Activated CD8-positive, alpha-beta T cell treated with anti-CD3 and anti-CD28 coated beads, Interleukin-2, amount 10 ng/mL, durations not matched to agents 7 days and 5 days (primary cell): ENCODE measurements at regions not wholly inside any gene's neighbourhood (a gene's known extent, or its start where the extent isn't known, plus 50 kb on each side); places are given as distances from the start of the nearest gene placed in this dataset.

ENCODE experiments used
- ATAC-seq: fragments of 150-1000 bp; cut with Tn5 transposase; one replicate; pipeline ENCODE4 v1.10.0; 2021; ENCODE audit warnings: moderate library complexity
- CTCF ChIA-PET: fragments of 350-600 bp; sonication (Branson Sonifier 250); formaldehyde crosslinking; loops from one replicate; lab custom pipeline; 2021; ENCODE audit warnings: antibody characterized with exemption; lab: Charles Lee
- POLR2A ChIA-PET: fragments of 350-600 bp; sonication (Branson Sonifier 250); formaldehyde crosslinking; loops from one replicate; lab custom pipeline; 2021; ENCODE audit warnings: antibody characterized with exemption; lab: Charles Lee
- DNase-seq: peaks from one replicate; pipeline ENCODE4 v3.0.0-alpha.2; 2020
- H3K27ac Mint-ChIP-seq: one replicate; pipeline ENCODE4 v1.8.0; 2021; ENCODE audit warnings: mild to moderate bottlenecking, mixed read lengths
- H3K27me3 Mint-ChIP-seq: one replicate; pipeline ENCODE4 v1.8.0; 2021; ENCODE audit warnings: low read depth, mixed read lengths
- H3K36me3 Mint-ChIP-seq: one replicate; pipeline ENCODE4 v1.8.0; 2021; ENCODE audit warnings: low read depth, mixed read lengths
- H3K4me1 Mint-ChIP-seq: one replicate; pipeline ENCODE4 v1.8.0; 2021; ENCODE audit warnings: low read depth, mixed read lengths
- H3K4me3 Mint-ChIP-seq: one replicate; pipeline ENCODE4 v1.8.0; 2021; ENCODE audit warnings: mild to moderate bottlenecking, mixed read lengths
- H3K9me3 Mint-ChIP-seq: one replicate; pipeline ENCODE4 v1.8.0; 2022; ENCODE audit warnings: mixed read lengths; ENCODE audit not compliant: insufficient read depth

DNA sequence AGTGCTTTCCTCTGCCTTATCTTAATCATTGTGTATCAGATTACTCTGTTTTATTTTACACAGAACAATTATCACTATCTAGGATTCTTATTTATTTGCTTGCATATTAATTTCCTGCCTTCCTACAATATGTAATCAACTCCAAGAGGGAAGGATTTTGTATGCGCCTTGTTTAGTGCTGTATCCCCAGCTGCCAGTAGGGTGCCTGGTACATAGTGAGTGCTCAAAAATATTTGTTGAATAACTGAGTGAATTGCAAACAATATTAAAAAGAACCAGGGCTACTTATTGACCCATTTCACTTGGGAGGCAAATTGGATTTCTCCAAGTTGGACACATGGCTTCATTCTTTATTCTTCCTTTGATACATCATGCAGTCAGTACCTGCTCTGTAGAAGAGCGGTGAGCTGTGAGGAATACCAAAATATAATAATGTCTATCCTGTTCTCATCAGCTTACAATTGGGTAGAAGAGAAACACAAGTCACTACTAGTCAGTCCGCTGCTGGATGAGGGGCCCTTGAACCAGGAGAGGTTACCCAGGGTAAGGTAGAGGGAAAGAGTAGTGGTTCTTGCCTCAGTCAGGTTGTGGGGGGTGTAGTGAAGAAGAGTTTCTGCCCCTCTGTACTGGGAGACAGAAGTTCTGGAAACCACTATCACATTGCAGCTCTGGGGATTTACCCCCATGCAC lies 233.9 kb upstream of the ZBTB20 start:
- H3K27me3 Mint-ChIP-seq, result peaks cover 2% of the 10 kb centered on the region
- ChIA-PET CTCF (no interaction called here), POLR2A (no interaction called here)
- no peak overlapping the region for H3K27ac Mint-ChIP-seq
- DNase-seq (no peak), ATAC-seq (no peak)
- no peaks in the 10 kb centered on the region for H3K36me3 Mint-ChIP-seq
- H3K9me3 Mint-ChIP-seq, result no peaks in the 10 kb centered on the region
- H3K4me1 Mint-ChIP-seq, result no peaks in the 10 kb centered on the region
- no peak overlapping the region for H3K4me3 Mint-ChIP-seq

DNA sequence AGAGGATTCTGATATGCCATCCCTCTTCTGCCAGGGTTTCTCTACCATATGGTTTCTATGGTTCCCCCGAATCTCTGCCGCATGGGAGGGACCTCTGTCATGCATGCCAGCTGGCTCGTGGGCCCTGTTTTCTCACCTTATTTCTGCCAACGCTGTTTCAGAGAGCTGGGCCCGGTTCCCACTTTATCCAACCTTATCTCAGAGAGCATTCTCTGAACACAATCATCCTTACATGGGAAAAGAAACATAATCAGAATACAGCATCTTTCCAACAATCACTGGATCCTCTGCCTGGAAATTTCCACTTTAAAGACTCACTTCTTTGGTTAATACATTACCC lies 234.5 kb upstream of the ZBTB20 start:
- CTCF ChIA-PET, result no interaction called here
- H3K4me3 Mint-ChIP-seq, result no peak overlapping the region
- H3K27ac Mint-ChIP-seq, result no peak overlapping the region
- peaks cover 2% of the 10 kb centered on the region for H3K27me3 Mint-ChIP-seq
- H3K36me3 Mint-ChIP-seq, result no peaks in the 10 kb centered on the region
- no peak for ATAC-seq
- POLR2A ChIA-PET, result no interaction called here
- no peaks in the 10 kb centered on the region for H3K9me3 Mint-ChIP-seq
- DNase-seq, result no peak
- no peaks in the 10 kb centered on the region for H3K4me1 Mint-ChIP-seq

DNA sequence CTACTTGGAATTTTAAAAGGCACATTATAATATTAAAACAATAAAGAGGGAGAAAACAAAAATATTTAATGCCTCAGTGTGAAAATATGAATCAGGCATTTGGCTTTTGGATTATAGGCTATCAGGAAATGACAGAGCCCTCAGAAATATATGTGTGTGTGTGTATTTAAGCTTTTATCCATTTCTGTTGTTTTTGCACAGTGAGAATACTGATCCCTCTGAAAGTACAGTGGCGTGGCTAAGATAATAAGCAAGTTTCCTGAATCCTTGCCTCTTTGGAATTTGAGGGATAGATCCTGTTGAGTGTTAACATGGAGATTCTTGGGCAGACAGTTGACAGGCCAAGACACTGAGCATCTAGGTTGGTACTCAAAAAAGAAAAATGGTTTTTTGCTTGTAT lies 234.8 kb upstream of the ZBTB20 start:
- Mint-ChIP-seq H3K4me1 (no peaks in the 10 kb centered on the region), H3K36me3 (no peaks in the 10 kb centered on the region), H3K4me3 (no peak overlapping the region), H3K27ac (no peak overlapping the region), H3K27me3 (peaks cover 2% of the 10 kb centered on the region), H3K9me3 (no peaks in the 10 kb centered on the region)
- no peak for DNase-seq
- no peak for ATAC-seq
- ChIA-PET CTCF (no interaction called here), POLR2A (no interaction called here)

DNA sequence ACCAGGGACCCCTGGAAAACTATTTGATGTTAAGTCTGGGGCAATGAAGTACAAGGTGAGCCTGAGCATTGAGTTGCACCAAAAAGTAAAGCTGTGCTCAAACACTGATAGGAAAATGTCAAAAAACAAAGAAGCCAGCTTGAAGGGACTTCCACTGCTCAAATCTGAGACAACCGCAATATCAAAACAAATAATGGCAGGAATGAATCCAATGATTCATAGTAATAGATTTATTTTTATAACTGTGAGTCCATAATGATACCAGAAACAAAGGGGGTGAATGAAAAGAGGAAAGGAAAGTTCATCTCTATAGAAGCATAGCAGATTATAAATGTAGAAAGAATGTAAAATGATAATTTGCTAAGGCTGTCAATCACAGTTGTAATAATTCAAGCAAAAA lies 237.3 kb upstream of the ZBTB20 start:
- Mint-ChIP-seq H3K27me3 (peaks cover under 1% of the 10 kb centered on the region), H3K4me1 (no peaks in the 10 kb centered on the region), H3K27ac (no peak overlapping the region), H3K4me3 (no peak overlapping the region), H3K36me3 (no peaks in the 10 kb centered on the region), H3K9me3 (no peaks in the 10 kb centered on the region)
- ATAC-seq (no peak), DNase-seq (no peak)
- POLR2A ChIA-PET, result no interaction called here
- CTCF ChIA-PET, result no interaction called here

DNA sequence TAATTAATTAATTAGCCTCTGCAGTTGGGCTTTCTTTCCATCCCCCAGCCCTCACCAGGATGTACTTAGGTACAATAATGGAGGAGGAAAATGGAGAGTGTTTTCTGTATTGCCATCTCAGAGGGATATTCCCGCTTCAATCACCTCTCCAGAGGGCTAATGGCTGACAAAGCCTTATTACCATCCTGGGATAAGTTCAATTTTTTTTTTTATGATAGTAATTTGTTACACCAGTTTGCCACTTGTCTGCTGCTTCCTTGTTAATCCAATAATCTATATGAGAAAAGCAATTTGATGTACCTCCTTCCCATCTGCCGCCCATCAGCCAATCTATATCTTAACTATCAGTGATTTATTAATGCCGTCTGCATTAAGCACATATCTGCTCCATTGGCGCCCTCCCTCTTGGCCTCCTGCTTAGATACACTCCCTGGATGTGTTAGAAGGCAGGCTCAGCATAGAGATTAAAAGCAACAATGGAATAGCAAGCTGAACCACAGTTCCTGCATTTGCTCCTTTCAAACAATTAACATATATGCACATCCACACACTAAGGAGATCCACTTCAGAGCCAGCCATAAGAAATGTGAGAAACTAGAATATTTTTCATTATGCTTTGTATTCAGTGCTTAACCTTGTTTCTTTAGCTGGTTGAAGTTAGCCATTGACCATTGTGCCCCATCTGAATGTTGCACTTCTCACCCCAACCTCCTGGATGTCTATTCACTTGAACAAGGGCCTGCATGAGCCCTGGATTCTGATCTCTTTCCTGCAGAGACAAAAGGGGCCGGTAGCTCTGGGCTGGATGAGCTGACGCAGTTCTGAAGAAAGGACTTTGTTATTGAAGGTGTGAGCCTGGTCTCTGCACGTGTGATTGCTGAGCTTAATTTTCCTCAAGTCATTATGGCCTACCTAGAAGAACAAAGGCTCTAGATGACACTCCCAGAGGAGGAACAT lies 237.3 kb upstream of the GAP43 start:
- no peaks in the 10 kb centered on the region for H3K4me1 Mint-ChIP-seq
- H3K4me3 Mint-ChIP-seq, result no peak overlapping the region
- no peaks in the 10 kb centered on the region for H3K9me3 Mint-ChIP-seq
- ATAC-seq (no peak), DNase-seq (no peak)
- peaks cover 5% of the 10 kb centered on the region for H3K27me3 Mint-ChIP-seq
- no peak overlapping the region for H3K27ac Mint-ChIP-seq
- no peaks in the 10 kb centered on the region for H3K36me3 Mint-ChIP-seq
- ChIA-PET CTCF (no interaction called here), POLR2A (no interaction called here)

DNA sequence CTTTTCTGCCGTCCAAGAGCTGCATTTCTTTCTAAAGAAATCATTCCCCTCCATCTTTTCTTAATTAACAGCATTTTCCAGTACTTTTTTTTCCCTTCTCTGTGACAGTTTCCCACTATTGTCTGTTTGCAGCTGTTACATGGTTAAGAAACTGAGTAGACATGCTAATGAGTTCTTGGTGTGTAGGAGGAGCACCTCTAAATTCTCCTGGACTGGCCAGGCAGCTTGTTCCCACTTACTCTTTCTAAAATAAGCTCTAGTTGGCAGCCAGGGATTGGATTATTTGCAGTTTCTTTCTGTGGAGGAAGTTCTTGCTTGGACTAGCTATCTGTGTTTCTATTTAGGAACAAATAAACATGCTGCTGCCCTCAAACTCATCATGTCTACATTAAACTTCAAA lies 235.1 kb upstream of the GAP43 start:
- DNase-seq, result no peak
- POLR2A ChIA-PET, result no interaction called here
- Mint-ChIP-seq H3K9me3 (no peaks in the 10 kb centered on the region), H3K36me3 (no peaks in the 10 kb centered on the region), H3K27me3 (peaks cover 7% of the 10 kb centered on the region), H3K27ac (no peak overlapping the region), H3K4me3 (no peak overlapping the region), H3K4me1 (no peaks in the 10 kb centered on the region)
- CTCF ChIA-PET, result no interaction called here
- ATAC-seq, result no peak

DNA sequence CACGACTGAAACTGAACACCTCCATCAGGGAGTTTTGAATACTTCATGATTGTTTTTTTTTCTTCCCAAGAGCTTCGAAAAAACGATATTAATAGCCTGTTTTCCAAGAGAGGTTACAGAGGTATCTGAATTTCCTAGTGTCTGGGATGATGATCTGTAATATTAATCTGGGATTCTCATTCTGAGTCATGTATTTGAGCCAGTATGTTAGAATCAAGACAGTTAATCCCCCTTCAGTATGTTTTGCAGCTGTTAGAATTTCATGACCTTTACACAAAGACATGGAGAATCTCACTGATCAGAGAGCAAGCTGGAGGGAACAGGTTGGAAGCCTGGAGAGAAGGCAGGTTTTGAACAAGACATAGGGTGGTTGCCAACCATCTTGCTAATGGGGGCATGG lies 234.5 kb upstream of the GAP43 start:
- H3K4me1 Mint-ChIP-seq, result no peaks in the 10 kb centered on the region
- H3K27me3 Mint-ChIP-seq, result peaks cover 7% of the 10 kb centered on the region
- no peak overlapping the region for H3K27ac Mint-ChIP-seq
- no peak overlapping the region for H3K4me3 Mint-ChIP-seq
- ATAC-seq (no peak), DNase-seq (no peak)
- ChIA-PET CTCF (no interaction called here), POLR2A (no interaction called here)
- H3K9me3 Mint-ChIP-seq, result no peaks in the 10 kb centered on the region
- H3K36me3 Mint-ChIP-seq, result no peaks in the 10 kb centered on the region

DNA sequence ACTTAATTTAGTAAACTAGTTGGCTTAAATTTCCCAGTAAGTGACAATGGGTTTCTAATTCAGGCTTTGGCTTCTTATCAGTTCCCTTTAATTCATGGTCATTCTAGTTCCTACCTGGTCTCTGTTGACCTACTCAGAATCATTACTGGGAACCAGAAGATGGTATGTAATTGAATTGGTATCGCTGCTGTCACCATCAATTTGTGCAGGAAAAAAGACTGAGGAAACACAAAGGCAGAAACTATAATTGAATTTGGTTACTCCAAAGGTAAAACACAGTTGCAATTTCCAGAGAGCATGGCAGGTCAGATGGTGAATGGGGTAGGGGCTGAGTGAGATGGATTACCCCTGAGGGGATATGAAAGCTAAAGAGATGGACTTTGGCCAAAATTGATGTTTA lies 226.5 kb upstream of the GAP43 start:
- Mint-ChIP-seq H3K9me3 (no peaks in the 10 kb centered on the region), H3K4me1 (no peaks in the 10 kb centered on the region), H3K27me3 (no peaks in the 10 kb centered on the region), H3K36me3 (no peaks in the 10 kb centered on the region), H3K27ac (no peak overlapping the region), H3K4me3 (no peak overlapping the region)
- POLR2A ChIA-PET, result no interaction called here
- DNase-seq, result no peak
- no peak for ATAC-seq
- CTCF ChIA-PET, result no interaction called here

DNA sequence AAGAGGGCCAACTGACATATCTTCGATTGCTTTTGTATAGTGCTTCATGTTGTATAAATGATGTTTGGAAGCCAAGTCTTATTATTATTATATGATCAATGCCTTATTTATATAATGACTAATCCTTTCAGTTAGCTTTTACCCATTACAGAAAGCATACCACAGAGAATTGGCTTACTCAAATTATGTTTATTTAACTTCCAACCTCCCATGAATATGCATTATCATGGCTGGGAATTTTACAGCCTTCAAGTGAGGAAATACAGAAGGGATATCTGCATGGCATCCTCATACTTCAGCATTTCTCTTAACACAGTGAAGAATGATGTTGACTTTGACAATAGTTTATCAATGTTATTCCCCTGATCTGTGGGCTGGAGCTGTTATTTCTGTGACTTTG lies 225.9 kb upstream of the GAP43 start:
- ChIA-PET POLR2A (no interaction called here), CTCF (no interaction called here)
- no peaks in the 10 kb centered on the region for H3K27me3 Mint-ChIP-seq
- H3K4me3 Mint-ChIP-seq, result no peak overlapping the region
- DNase-seq (no peak), ATAC-seq (no peak)
- H3K36me3 Mint-ChIP-seq, result no peaks in the 10 kb centered on the region
- H3K9me3 Mint-ChIP-seq, result no peaks in the 10 kb centered on the region
- H3K4me1 Mint-ChIP-seq, result no peaks in the 10 kb centered on the region
- no peak overlapping the region for H3K27ac Mint-ChIP-seq

DNA sequence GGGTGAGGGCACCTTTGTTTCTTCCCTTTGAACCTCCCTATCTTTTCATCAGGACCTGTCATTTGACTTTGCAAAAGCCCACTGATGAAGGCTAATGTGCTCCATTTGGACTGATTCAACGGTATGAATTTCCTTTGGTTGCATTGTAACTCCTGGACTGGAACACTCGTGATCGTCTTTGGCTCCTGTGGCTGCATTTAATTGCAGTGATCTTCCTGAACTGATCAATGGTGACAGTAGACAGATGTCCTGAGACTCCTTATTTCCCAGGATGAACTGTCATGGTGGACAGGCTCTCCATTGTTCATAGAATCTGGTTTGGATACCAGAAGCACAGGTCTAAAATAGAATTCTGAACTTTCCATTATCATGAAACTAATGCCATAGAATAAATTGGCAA lies 224.8 kb upstream of the GAP43 start:
- Mint-ChIP-seq H3K4me3 (no peak overlapping the region), H3K27ac (no peak overlapping the region), H3K4me1 (no peaks in the 10 kb centered on the region), H3K27me3 (no peaks in the 10 kb centered on the region), H3K36me3 (no peaks in the 10 kb centered on the region), H3K9me3 (no peaks in the 10 kb centered on the region)
- ChIA-PET POLR2A (no interaction called here), CTCF (no interaction called here)
- no peak for ATAC-seq
- no peak for DNase-seq

DNA sequence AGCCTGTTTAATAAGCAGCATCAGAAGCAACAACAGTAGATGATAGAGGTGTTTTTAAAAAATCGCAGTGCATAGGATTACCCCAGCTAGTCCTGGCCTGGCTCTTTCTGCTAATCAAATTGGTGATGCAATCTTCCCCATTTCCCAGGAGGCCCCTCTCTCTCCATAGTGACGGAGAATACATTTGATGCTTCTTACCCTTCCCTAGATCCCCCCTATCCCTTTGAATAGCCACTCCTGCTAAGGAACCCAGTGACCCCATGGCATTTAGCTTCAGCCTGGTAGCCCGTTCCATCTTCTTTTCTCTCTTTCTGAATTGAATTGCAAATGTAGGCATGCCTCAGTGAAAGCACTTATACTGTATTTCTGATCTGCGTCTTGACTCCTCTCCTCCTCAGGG lies 223.6 kb upstream of the GAP43 start:
- H3K36me3 Mint-ChIP-seq, result no peaks in the 10 kb centered on the region
- POLR2A ChIA-PET, result no interaction called here
- no peak overlapping the region for H3K4me3 Mint-ChIP-seq
- H3K4me1 Mint-ChIP-seq, result no peaks in the 10 kb centered on the region
- no peaks in the 10 kb centered on the region for H3K27me3 Mint-ChIP-seq
- ATAC-seq (no peak), DNase-seq (no peak)
- no peak overlapping the region for H3K27ac Mint-ChIP-seq
- CTCF ChIA-PET, result interaction anchor here (0.7 kb wide), 1 partner anchor 1182 kb away, joined by 3 read pairs; no protein-coding TSS in a partner anchor
- H3K9me3 Mint-ChIP-seq, result no peaks in the 10 kb centered on the region

DNA sequence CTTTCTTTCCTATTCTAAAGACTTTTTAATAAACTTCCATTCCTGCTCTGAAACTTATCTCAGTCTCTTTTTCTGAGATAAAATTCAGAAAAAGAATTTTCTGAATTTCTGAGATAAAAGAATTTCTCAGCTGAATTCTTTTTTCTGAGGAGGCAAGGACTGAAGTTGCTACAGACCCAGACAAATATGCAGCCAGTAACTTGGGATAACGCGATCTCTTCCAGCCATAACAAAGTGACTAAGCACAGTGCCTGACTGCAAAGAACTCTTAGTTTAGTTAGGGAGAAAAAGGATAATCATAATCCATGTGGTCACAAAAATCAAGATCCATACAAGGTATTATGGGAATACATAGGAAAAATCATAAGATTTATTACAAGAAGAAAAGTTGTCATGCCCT lies 222.0 kb upstream of the GAP43 start:
- H3K27ac Mint-ChIP-seq, result no peak overlapping the region
- CTCF ChIA-PET, result no interaction called here

More for the DNA sequence above, 222.0 kb upstream of the GAP43 start:
- H3K36me3 Mint-ChIP-seq, result no peaks in the 10 kb centered on the region
- ATAC-seq (no peak), DNase-seq (no peak)
- peaks cover 2% of the 10 kb centered on the region for H3K27me3 Mint-ChIP-seq
- H3K4me3 Mint-ChIP-seq, result no peak overlapping the region
- H3K9me3 Mint-ChIP-seq, result no peaks in the 10 kb centered on the region
- no peaks in the 10 kb centered on the region for H3K4me1 Mint-ChIP-seq
- POLR2A ChIA-PET, result no interaction called here
